Cerebellar cortex (tissue), 1 donor: ENCODE measurements at regions not wholly inside any gene's neighbourhood (a gene's known extent, or its start where the extent isn't known, plus 50 kb on each side); places are given as distances from the start of the nearest gene placed in this dataset.

Experiments used
- DNase-seq: peaks from one replicate; pipeline ENCODE4 v3.0.0-alpha.2; 2015; ENCODE audit warnings: low spot score

DNA sequence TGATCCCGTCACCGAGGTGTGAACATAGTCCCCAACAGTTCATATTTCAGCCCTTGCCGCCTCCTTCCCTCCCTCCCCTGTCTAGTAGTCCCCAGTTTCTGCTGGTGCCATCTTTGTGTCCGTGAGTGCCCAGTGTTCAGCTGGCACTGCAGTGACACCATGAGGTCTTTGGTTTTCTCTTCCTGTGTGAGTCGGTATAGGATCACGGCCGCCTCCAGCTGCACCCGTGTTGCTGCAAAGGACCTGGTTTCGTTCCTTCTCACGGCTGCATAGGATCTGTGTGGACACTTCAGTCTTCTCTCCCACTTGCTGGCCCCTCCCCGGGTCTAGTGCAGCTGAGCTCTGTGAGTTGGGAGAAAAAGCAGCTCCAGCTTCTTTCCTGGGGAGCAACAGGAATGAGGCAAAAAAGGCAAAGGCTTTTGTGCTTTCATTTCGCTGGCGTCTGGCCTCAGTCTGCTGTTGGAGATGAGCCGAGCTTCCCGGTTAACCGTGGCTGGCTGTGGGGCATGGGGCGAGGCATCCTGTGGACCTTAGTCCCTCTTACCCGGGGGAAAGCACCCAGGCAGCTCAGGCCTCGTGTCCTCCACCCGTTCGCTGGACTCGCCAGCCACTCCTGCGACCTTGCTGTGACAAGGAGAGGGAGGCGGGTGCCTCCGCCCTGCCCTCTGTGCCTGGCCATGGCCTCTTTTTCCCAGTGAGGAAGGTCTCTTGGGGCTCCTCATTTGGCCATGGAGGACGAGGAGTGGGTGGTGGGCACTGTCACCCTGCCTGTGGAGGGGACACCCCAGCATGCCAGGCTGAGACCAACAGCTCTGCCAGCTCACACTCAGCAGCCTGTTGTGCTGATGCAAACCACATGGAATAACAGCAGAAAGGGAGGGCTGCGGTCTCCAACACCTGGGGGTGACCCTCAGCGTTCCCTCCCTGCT, 196.5 kb downstream of the TEX29 start:
- DNase-seq, result no peak

- DNase-seq, result no peak
These were observed 197.2 kb downstream of the TEX29 start for GRCh38 chr13:111517641-111518010.

- no peak for DNase-seq
These were observed 197.8 kb downstream of the TEX29 start for GRCh38 chr13:111518161-111518792.

DNA sequence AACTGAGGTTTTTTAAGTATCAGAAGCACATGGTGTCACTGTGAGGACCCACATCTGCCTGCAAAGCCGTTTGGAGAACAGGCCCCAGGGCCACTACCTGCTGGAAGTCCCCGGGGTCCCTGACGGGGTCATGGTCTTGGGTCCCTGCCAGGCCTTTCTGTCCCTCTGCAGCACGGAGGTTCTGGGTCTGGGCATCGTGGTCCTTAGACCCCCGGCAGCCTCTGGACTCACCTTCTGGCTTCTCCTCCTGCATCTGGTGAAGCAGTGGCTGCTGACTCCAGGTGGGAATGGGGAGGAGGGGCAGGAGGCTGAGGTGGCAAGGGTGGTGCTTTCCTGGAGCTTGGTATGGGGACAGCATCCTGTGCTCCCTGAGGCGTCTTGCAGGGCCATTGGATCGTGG, 198.6 kb downstream of the TEX29 start:
- no peak for DNase-seq

- no peak for DNase-seq
These were observed 199.2 kb downstream of the TEX29 start for GRCh38 chr13:111519490-111520170.

- DNase-seq, result no peak
These were observed 200.6 kb downstream of the TEX29 start for GRCh38 chr13:111521030-111521429.

- no peak for DNase-seq
These were observed 201.3 kb downstream of the TEX29 start for GRCh38 chr13:111521691-111522229.

GRCh38 chr13:111525320-111526118, 205.1 kb downstream of the TEX29 start:
- DNase-seq, result no peak

- no peak for DNase-seq
These were observed 206.5 kb downstream of the TEX29 start for GRCh38 chr13:111526922-111527321.

DNA sequence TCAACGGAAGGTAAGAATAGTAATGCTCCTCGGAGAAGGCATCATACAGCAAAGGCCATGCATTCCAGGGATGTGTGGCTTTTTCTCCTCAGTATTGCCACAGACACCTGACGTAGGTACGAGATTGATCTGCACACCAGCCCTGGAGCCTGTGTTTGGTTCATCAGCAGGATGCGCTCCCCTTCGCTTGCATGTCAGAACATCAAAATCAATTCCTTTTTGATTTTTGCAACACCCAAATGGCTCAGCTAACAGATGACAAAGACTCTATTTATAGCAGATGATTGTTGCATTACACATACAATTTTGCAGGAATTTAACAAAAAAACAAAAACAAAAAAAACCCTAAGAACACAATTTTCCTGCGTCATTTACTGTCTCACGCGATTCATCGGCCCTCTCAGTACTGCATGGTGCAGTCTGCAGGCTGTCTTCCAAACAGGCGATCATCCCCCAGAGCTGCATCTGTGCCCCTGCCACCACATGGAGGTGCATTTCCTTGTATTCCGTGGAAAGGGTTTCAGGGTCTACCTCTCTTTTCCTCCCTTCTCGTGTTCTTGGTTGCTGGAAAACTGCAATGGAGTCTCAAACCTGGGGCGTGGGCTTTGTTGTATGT, 207.3 kb downstream of the TEX29 start:
- no peak for DNase-seq

DNA sequence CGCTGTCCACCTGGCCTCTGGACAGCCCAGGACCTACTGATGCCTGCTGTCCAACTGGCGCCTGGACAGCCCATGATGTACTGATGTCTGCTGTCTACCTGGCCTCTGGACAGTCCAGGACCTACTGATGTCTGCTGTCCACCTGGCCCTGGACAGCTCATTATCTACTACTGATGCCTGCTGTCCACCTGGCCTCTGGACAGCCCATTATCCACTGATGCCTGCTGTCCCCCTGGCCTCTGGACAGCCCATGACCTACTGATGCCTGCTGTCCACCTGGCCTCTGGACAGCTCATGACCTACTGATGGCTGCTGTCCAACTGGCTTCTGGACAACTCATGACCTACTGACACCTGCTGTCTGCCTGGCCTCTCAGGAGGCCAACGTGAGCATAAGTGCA, 208.1 kb downstream of the TEX29 start:
- no peak for DNase-seq

GRCh38 chr13:111530137-111530870, 209.9 kb downstream of the TEX29 start:
- no peak for DNase-seq

- peak; percentile 19 for DNase-seq
These were observed 211.1 kb downstream of the TEX29 start for GRCh38 chr13:111531505-111531904.

- no peak for DNase-seq
These were observed 211.7 kb downstream of the TEX29 start for GRCh38 chr13:111532111-111532510.

DNA sequence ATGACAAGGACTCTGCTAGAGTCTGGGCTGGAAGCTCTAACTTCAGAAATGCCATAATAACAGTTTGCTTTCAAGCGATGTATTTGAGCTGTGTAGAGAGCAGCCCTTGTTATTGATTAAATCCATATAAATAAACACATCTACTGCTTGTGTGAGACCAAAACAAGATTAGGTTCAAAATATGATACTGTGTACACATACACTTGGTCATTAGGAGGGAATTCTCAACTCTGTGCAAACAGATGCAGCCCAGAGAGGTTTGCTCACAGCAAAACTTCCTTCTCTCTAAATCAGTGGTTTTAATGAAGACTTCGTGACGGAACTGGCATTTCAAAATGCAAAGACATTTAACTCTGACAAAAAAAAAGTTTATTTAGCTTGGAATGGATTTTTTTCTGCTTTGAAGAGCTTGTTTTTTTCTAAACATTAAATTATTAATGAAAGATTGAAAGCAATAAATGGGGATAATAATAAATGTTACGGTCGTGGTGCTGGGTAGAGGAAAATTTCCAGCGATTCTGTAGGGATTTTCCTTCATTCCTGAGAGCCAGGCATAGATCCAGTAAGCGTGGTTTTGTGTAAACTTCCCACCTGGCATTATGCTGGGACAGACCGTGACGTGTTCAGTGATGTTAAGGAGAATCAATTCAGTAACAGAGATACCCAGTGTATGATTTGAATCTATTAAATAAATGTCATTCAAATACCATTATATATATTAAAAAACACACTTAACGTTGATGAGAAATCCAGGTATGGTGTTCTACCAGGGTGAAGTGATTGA, 213.7 kb downstream of the TEX29 start:
- no peak for DNase-seq

GRCh38 chr13:111534751-111535522, 214.5 kb downstream of the TEX29 start:
- DNase-seq, result no peak

DNA sequence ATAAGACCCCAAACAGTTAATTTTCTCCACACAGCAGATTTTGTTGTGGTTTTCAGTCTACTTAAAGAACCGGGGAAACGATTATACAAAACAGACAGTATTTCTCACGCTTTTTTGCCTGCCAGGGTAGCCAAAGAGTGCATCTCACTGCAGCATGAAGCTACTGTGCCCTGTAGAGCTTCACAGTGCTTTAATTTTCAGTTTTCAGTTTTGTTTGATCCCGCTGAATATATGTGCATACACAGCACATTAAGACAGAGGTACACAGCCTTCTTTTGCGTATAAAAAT, 215.0 kb downstream of the TEX29 start:
- no peak for DNase-seq

- no peak for DNase-seq
These were observed 215.7 kb downstream of the TEX29 start for GRCh38 chr13:111536075-111536642.
